Colonic mucosa (tissue), 4 donors: ENCODE measurements at regions not wholly inside any gene's neighbourhood (a gene's known extent, or its start where the extent isn't known, plus 50 kb on each side); places are given as distances from the start of the nearest gene placed in this dataset.

Source experiments
- DNase-seq: peaks from one replicate; pipeline ENCODE4 v3.0.0-alpha.2; 2020
- H3K27ac ChIP-seq: fragments of 200-600 bp; one replicate; pipeline ENCODE4 v1.8.0; 2021
- H3K27me3 ChIP-seq: fragments of 200-600 bp; one replicate; pipeline ENCODE4 v1.8.0; 2021
- H3K36me3 ChIP-seq: fragments of 200-600 bp; one replicate; pipeline ENCODE4 v1.8.0; 2021
- H3K4me1 ChIP-seq: fragments of 200-600 bp; one replicate; pipeline ENCODE4 v1.8.0; 2021; ENCODE audit warnings: mild to moderate bottlenecking
- H3K4me3 ChIP-seq: fragments of 200-600 bp; one replicate; pipeline ENCODE4 v1.8.0; 2021
- H3K9ac ChIP-seq, 2 donors: one replicate each; pipeline ENCODE4 v1.7.0; 2013; ENCODE audit warnings: control low read depth in 2 of 2, low read depth in 2 of 2, low read length in 2 of 2
- H3K9me3 ChIP-seq: fragments of 200-600 bp; one replicate; pipeline ENCODE4 v1.8.0; 2021
- intact Hi-C: fragments of 100-400 bp; cut with DNase I; formaldehyde crosslinking; loops from one replicate; pipeline ENCODE4 v1.14.1; 2022
- TF ChIP-seq, protein P1 (sequence below): fragments of 200-600 bp; IDR thresholded peaks from one replicate; pipeline ENCODE4 v1.8.0; 2022; ENCODE audit warnings: antibody characterized with exemption, mild to moderate bottlenecking
- donor health status: healthy.
- donor health status: DM: no; HTN: no; CAD: no.
- donor health status: DM: no; HTN: no; CAD: no.

DNA sequence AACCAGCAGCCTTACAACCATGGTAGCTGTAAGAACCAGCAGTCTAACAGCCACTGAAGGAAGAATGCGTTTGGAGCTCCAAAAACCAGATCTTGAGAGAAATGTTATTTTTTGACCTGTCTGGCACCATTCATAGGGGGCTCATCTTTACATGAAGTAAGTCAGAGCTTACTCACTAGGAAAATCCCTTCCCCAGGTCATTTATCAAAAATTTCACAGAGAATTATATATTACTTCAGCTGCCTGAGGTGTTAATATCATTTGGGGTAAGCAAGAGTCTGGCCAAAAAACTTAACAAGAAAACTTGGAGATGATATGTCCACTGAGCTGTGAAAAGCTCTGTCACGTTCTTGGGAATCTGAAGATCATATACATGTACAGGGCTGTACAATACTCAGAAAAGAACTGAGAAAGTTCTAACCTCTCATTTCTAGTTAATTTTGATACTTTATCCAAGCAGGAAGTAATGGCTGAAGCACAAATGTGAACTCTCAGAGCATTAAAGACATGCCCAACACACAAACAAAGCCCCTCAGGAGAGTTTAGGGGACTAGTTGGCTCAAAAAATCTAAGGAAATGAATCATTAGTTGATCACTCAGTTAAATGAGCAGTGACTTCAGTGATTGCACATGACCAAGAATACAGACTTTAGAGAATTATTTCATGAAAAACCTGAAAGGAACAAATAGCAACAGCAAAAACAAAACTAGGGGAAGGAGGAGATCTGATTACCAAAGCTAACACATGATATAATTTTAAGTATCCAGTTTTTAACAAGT lies 681.1 kb downstream of the LTN1 start:
- Histone ChIP-seq H3K9me3 (no peaks in the 10 kb centered on the region), H3K36me3 (no peaks in the 10 kb centered on the region)

DNA sequence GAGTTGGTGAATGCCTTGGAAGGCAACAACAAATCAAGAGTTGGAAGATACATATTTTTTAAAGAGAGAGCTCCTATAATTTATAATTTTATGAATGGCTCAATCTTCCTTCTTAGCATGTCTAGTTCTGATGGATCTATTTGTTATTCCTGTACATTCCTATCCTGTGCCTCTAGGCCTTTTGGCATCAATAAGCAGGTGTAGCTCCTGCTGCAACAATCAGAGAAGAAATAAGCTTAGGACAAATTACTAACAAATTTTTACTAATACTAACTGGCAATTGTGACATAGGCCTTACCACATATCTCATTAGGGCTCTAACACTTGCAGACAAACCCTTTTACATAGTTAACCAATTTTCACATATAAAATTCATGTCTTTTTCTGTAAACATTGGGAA lies 682.0 kb downstream of the LTN1 start:
- no peak for DNase-seq
- H3K27me3 ChIP-seq = no peaks in the 10 kb centered on the region
- H3K4me3 ChIP-seq = no peak overlapping the region
- intact Hi-C loops = no loop called here
- no peaks in the 10 kb centered on the region for H3K4me1 ChIP-seq
- H3K9ac ChIP-seq = no peak overlapping the region
- no peak overlapping the region for H3K27ac ChIP-seq
- H3K9me3 ChIP-seq = no peaks in the 10 kb centered on the region
- no peaks in the 10 kb centered on the region for H3K36me3 ChIP-seq
- TF ChIP-seq, protein P1, sequence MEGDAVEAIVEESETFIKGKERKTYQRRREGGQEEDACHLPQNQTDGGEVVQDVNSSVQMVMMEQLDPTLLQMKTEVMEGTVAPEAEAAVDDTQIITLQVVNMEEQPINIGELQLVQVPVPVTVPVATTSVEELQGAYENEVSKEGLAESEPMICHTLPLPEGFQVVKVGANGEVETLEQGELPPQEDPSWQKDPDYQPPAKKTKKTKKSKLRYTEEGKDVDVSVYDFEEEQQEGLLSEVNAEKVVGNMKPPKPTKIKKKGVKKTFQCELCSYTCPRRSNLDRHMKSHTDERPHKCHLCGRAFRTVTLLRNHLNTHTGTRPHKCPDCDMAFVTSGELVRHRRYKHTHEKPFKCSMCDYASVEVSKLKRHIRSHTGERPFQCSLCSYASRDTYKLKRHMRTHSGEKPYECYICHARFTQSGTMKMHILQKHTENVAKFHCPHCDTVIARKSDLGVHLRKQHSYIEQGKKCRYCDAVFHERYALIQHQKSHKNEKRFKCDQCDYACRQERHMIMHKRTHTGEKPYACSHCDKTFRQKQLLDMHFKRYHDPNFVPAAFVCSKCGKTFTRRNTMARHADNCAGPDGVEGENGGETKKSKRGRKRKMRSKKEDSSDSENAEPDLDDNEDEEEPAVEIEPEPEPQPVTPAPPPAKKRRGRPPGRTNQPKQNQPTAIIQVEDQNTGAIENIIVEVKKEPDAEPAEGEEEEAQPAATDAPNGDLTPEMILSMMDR = no peak

More for the DNA sequence above, 681.1 kb downstream of the LTN1 start:
- Histone ChIP-seq H3K4me3 (no peak overlapping the region), H3K4me1 (no peaks in the 10 kb centered on the region), H3K9ac (no peak overlapping the region), H3K27me3 (no peaks in the 10 kb centered on the region), H3K27ac (no peak overlapping the region)
- TF ChIP-seq, protein P1 = no peak
- intact Hi-C loops = no loop called here
- DNase-seq = no peak

DNA sequence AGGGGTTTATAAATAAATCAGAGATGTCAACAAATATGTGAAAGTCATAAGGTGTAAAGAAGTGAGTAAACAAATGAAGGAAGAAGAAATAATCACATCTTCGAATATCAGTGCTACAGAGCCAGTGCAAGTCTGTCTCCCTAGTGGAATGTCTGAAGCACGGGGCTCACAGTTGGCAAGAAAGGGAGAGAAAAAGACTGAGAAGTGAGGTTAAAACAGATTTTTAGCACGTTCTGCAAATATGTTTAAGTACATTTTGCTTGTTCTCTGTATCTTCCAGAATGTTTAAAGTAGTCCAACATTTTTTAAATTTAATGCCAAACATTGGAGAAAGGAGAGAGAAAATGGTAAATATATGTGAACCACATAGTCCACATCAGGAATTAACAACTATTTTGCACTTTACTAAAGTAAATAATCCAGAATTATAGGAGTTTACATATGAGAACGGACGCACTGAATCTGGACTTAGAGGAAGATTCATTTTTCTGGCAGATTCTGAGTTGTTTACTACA lies 682.4 kb downstream of the LTN1 start:
- no peaks in the 10 kb centered on the region for H3K4me1 ChIP-seq
- H3K27ac ChIP-seq = no peak overlapping the region
- intact Hi-C loops = no loop called here
- no peaks in the 10 kb centered on the region for H3K9me3 ChIP-seq
- H3K36me3 ChIP-seq = no peaks in the 10 kb centered on the region
- TF ChIP-seq, protein P1 = no peak
- no peak for DNase-seq
- H3K9ac ChIP-seq = no peak overlapping the region
- no peak overlapping the region for H3K4me3 ChIP-seq
- H3K27me3 ChIP-seq = no peaks in the 10 kb centered on the region

DNA sequence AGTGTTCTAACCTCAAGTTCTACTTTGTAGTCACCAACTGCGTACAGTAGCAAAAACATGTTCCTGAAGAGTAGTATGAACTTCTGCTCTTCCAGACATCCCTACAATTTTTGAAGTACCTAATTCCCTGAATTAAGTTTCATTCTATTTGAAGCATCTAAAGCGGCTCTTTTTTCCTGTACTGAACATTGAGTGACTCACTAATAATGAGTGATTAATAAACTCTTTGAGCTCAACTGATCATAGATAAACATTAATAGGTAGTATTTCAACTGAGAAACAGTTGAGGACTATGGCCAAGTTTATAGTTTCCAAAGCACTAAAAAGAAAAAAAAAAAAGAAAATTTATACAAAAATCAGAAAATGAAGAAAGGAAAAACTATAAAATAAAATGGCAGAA lies 683.1 kb downstream of the LTN1 start:
- no peak overlapping the region for H3K9ac ChIP-seq
- no peak overlapping the region for H3K4me3 ChIP-seq
- H3K36me3 ChIP-seq = no peaks in the 10 kb centered on the region
- no peak for DNase-seq
- no peak overlapping the region for H3K27ac ChIP-seq
- TF ChIP-seq, protein P1 = no peak
- no peaks in the 10 kb centered on the region for H3K9me3 ChIP-seq
- intact Hi-C loops = no loop called here
- no peaks in the 10 kb centered on the region for H3K4me1 ChIP-seq
- H3K27me3 ChIP-seq = no peaks in the 10 kb centered on the region

DNA sequence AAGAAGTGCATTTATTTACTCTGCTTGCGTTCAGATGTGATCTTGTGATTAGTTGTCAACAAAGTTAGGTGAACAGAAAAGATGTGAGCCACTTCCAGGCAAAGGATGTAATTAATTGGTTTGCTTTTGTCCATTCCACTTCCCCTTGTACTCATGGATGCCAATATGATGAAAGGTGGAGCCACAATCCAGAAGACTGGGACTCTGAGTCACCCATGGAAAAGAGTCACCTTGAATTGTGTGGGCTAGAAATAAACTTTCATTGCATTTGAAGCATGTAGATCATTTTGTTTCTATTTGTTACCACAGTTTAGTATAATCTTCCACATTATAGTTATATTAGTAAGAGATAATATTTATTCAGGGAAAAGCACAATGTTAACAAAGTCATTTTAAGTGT lies 684.2 kb downstream of the LTN1 start:
- no peaks in the 10 kb centered on the region for H3K36me3 ChIP-seq
- no peak overlapping the region for H3K27ac ChIP-seq
- no peak overlapping the region for H3K9ac ChIP-seq
- no peak for DNase-seq
- intact Hi-C loops = no loop called here
- no peaks in the 10 kb centered on the region for H3K4me1 ChIP-seq
- no peaks in the 10 kb centered on the region for H3K9me3 ChIP-seq
- TF ChIP-seq, protein P1 = no peak
- no peaks in the 10 kb centered on the region for H3K27me3 ChIP-seq
- H3K4me3 ChIP-seq = no peak overlapping the region
